HL-60 (cell line): ENCODE measurements at regions not wholly inside any gene's neighbourhood (a gene's known extent, or its start where the extent isn't known, plus 50 kb on each side); places are given as distances from the start of the nearest gene placed in this dataset.

Experiments used
- DNase-seq, 2 experiments: peaks; one replicate each; pipeline ENCODE4 v3.0.0-alpha.2; 2010 to 2020; ENCODE audit warnings: low read depth in 1 of 2, low spot score in 1 of 2
- H3K27ac ChIP-seq: fragments of 250-450 bp; sonication (Bioruptor Pico); replicated peaks from 2 replicates; pipeline ENCODE4 v1.5.1; 2020; ENCODE audit warnings: mild to moderate bottlenecking, moderate library complexity
- H3K27me3 ChIP-seq: fragments of 250-450 bp; sonication (Bioruptor Pico); 2 replicates; pipeline ENCODE4 v1.5.1; 2021; ENCODE audit warnings: mild to moderate bottlenecking, moderate library complexity; ENCODE audit not compliant: insufficient read depth, poor library complexity, severe bottlenecking
- H3K4me3 ChIP-seq: replicated peaks from 2 replicates; pipeline ENCODE4 v1.5.1; 2011; ENCODE audit warnings: mild to moderate bottlenecking, control low read depth, low read length; ENCODE audit not compliant: insufficient read depth
- GABPA ChIP-seq: IDR thresholded peaks from 2 replicates; pipeline ENCODE4 v1.6.1; 2012; ENCODE audit warnings: low read depth
- POLR2AphosphoS5 ChIP-seq: IDR thresholded peaks from 2 replicates; pipeline ENCODE4 v1.6.1; 2012; ENCODE audit warnings: low read depth
- REST ChIP-seq: IDR thresholded peaks from 2 replicates; pipeline ENCODE4 v1.6.1; 2012; ENCODE audit warnings: low read depth; ENCODE audit not compliant: insufficient replicate concordance
- SPI1 ChIP-seq: IDR thresholded peaks from 2 replicates; pipeline ENCODE4 v1.6.1; 2012; ENCODE audit warnings: low read depth, mild to moderate bottlenecking, borderline replicate concordance
- TF ChIP-seq, protein P1 (sequence below): IDR thresholded peaks from one replicate; pipeline ENCODE4 v1.5.1; 2011; ENCODE audit warnings: low read length, control low read depth, inconsistent platforms; ENCODE audit not compliant: insufficient read depth

DNA sequence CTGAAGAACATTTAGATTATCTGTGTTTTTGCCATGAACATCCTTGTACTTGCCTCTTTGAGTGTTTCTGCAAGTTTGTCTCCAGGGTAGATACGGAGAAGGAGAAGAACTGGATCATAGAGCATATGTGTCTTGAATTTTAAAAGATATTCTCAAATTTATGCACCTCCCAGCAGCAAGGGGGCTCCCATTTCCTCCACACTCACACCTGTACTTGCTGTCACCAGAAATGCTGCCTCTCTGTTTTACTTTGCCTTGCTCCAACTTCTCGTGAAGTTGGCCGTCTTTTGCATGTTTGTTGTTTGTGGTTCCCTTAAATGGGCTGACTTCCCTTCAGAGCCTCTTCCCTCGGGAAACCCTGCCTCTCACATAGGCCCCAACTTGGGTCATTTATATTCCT, 171.0 kb downstream of the TFAP2C start:
- H3K4me3 ChIP-seq = no peak overlapping the region
- H3K27me3 ChIP-seq = no peaks in the 10 kb centered on the region
- DNase-seq = no peak
- no peak overlapping the region for H3K27ac ChIP-seq
- TF ChIP-seq GABPA (no peak), SPI1 (no peak), REST (no peak), POLR2AphosphoS5 (no peak)
- TF ChIP-seq, protein P1, sequence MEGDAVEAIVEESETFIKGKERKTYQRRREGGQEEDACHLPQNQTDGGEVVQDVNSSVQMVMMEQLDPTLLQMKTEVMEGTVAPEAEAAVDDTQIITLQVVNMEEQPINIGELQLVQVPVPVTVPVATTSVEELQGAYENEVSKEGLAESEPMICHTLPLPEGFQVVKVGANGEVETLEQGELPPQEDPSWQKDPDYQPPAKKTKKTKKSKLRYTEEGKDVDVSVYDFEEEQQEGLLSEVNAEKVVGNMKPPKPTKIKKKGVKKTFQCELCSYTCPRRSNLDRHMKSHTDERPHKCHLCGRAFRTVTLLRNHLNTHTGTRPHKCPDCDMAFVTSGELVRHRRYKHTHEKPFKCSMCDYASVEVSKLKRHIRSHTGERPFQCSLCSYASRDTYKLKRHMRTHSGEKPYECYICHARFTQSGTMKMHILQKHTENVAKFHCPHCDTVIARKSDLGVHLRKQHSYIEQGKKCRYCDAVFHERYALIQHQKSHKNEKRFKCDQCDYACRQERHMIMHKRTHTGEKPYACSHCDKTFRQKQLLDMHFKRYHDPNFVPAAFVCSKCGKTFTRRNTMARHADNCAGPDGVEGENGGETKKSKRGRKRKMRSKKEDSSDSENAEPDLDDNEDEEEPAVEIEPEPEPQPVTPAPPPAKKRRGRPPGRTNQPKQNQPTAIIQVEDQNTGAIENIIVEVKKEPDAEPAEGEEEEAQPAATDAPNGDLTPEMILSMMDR = no peak

DNA sequence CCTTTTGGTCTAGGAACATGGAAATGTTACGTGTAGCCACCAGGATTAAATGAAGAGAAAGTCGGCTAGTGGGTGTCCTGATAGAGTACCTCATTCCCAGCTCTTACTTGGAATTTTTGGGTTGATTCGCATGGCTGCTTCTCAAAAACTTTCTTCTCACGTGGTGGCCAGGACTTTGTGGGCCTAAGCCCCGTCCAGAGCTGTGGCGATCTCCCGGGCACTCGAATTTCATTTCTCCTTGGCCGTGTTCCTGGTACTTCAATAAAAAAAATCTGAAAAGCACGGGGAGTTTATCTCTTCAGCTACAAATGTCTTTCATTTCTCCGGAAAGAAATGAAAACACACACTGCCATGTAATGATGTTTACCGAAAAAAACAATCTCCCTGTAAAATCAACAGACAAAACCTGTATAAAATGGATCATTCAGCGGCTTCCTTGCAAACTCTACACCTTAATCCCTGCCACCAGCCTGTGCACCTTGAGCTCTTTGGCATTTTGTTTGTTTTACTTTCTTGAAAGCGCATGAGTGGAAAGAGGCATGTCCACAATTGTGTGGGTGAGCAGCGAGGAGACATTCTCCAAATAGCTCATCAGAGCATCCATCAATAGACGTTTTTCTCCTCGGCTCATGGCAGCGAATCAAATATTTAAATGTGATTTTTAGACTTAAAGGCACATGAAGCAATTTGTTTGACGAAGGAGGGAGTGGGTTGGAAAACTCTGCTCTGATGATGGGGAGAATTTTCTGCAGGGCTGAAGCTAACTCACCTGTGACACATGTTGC, 173.1 kb downstream of the TFAP2C start:
- no peak for DNase-seq
- no peaks in the 10 kb centered on the region for H3K27me3 ChIP-seq
- no peak overlapping the region for H3K27ac ChIP-seq
- TF ChIP-seq GABPA = no peak
- no peak for TF ChIP-seq SPI1
- no peak for TF ChIP-seq REST
- no peak overlapping the region for H3K4me3 ChIP-seq

DNA sequence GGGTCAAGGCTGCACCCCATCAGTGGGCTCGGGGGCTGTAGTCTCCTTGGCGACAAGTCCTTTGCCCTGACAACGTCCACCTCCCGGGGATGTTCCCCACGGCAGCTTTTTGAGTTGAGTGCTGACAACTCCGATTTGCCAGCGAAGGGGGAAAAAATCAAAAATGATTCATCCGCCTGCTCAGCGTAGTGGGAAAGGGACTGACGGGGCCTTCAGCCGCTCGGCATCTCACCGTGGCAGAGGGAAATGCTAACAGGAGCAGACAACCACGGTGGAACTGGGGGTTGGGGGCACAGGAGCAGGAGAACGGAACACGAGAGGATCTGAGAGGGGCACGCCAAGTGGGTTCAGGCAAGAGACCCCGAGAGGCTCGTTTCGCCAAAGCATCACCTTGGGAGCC, 173.7 kb downstream of the TFAP2C start:
- H3K27me3 ChIP-seq = no peaks in the 10 kb centered on the region
- TF ChIP-seq REST = no peak
- no peak for TF ChIP-seq POLR2AphosphoS5
- TF ChIP-seq, protein P1 = no peak
- TF ChIP-seq GABPA = no peak
- no peak for TF ChIP-seq SPI1

More for the DNA sequence above, 173.7 kb downstream of the TFAP2C start:
- Histone ChIP-seq H3K27ac (no peak overlapping the region), H3K4me3 (no peak overlapping the region)
- no peak for DNase-seq
